ENCODE measurements at regions not wholly inside any gene's neighbourhood (a gene's known extent, or its start where the extent isn't known, plus 50 kb on each side); places are given as distances from the start of the nearest gene placed in this dataset.

- no peak overlapping the region for H2AFZ ChIP-seq (ENCODE audit: low read length)
- H3K9me3 ChIP-seq (ENCODE audit: low read length) = peaks cover 38% of the 10 kb centered on the region
- H3K27ac ChIP-seq (ENCODE audit: extremely low read length, insufficient read depth, low read length) = no peak overlapping the region
- intact Hi-C loops (cut with micrococcal nuclease; ENCODE audit: unreplicated experiment) (no loop called here), in situ Hi-C loops (cut with HindIII; ENCODE audit: extremely low pct_ligation_motif_present, low pct_unique_long_range_greater_than_20kb) (no loop called here)
- no peaks in the 10 kb centered on the region for H3K36me3 ChIP-seq (replicated peaks in 1 of 2; ENCODE audit: control insufficient read depth in 1 of 2, insufficient read depth in 2 of 2, low read length in 2 of 2)
- FAIRE-seq = no peak
- H3K4me3 ChIP-seq (replicated peaks in 1 of 3; ENCODE audit: insufficient read depth in 1 of 3, low read depth in 2 of 3, low read length in 3 of 3) = no peak overlapping the region
- no peak for ATAC-seq
- DNase-seq (ENCODE audit: low spot score) = no peak
- H3K9ac ChIP-seq (ENCODE audit: insufficient read depth, low read depth, low read length) = no peak overlapping the region
- no peaks in the 10 kb centered on the region for H3K79me2 ChIP-seq (ENCODE audit: insufficient read depth, low read length)
- no peaks in the 10 kb centered on the region for H4K20me1 ChIP-seq (ENCODE audit: insufficient read depth, low read length)
- 4% methylated on average over 1 of the region's 1 CpG for WGBS (ENCODE audit: low lambda C conversion rate)
- H3K4me2 ChIP-seq (ENCODE audit: low read depth, low read length) = no peak overlapping the region
- CTCF ChIA-PET (ENCODE audit: low intra/inter-chr PET ratio, low total read pairs) = no interaction called here
- H3K27me3 ChIP-seq (ENCODE audit: control insufficient read depth in 1 of 2, insufficient read depth in 2 of 2, low read length in 2 of 2) = no peaks in the 10 kb centered on the region
- POLR2A ChIA-PET = no interaction called here
- no peaks in the 10 kb centered on the region for H3K4me1 ChIP-seq (ENCODE audit: insufficient read depth, low read length)
- no peak for TF ChIP-seq NR1H2 (CRISPR knock-in tag; IDR thresholded peaks at IDR 0.05; ENCODE audit: borderline replicate concordance, low read depth)
- BruUV-seq (replicated peaks) = no TSS peak
Measured at GRCh38 chr13:58266271-58266670, 634.7 kb downstream of the PCDH17 start.

DNA sequence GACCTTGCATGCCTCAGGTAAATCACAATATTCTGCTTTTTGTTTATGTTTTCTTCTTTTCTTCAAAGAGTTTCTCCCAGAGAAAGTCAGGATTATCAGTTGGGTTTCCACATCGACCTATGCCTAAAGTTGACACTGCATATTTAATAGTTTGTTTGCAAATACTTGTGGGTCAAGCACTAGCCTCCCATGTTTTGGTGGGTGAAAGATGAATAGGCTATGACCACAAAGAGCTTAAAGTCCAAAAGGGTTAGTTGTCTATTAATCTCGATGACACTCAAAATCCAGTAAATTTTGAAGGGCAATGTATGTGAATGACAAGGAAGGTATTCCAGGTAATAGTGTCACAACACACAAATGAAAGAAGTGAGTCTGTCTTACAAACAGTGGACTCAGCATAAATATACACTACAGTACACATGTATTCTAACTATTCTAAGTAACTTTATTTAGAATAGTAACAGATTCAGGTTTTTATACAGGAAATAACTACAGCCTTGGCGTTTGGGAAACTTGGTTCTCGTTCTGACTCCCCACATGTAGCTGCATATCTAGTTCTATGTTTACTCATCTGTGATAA, 667.1 kb downstream of the PCDH17 start:
- H3K9ac ChIP-seq (ENCODE audit: insufficient read depth, low read depth, low read length) = no peak overlapping the region
- no peak overlapping the region for H3K27ac ChIP-seq (ENCODE audit: extremely low read length, insufficient read depth, low read length)
- no peak overlapping the region for H2AFZ ChIP-seq (ENCODE audit: low read length)
- no peaks in the 10 kb centered on the region for H4K20me1 ChIP-seq (ENCODE audit: insufficient read depth, low read length)
- ChIA-PET POLR2A (no interaction called here), CTCF (ENCODE audit: low intra/inter-chr PET ratio, low total read pairs) (no interaction called here)
- peak; percentile 33 for DNase-seq (ENCODE audit: low spot score)
- no peak overlapping the region for H3K4me3 ChIP-seq (replicated peaks in 1 of 3; ENCODE audit: insufficient read depth in 1 of 3, low read depth in 2 of 3, low read length in 3 of 3)
- H3K27me3 ChIP-seq (ENCODE audit: control insufficient read depth in 1 of 2, insufficient read depth in 2 of 2, low read length in 2 of 2) = no peaks in the 10 kb centered on the region
- H3K4me1 ChIP-seq (ENCODE audit: insufficient read depth, low read length) = peaks cover 17% of the 10 kb centered on the region
- FAIRE-seq = no peak
- H3K4me2 ChIP-seq (ENCODE audit: low read depth, low read length) = no peak overlapping the region; the same call in 1 of the 2 replicates
- no peaks in the 10 kb centered on the region for H3K36me3 ChIP-seq (replicated peaks in 1 of 2; ENCODE audit: control insufficient read depth in 1 of 2, insufficient read depth in 2 of 2, low read length in 2 of 2)
- in situ Hi-C loops (cut with HindIII; ENCODE audit: extremely low pct_ligation_motif_present, low pct_unique_long_range_greater_than_20kb) (no loop called here), intact Hi-C loops (cut with micrococcal nuclease; ENCODE audit: unreplicated experiment) (loop anchor here (5.0 kb wide), 1 partner anchor 154 kb away; no protein-coding TSS in a partner anchor)
- H3K9me3 ChIP-seq (ENCODE audit: low read length) = peaks cover 34% of the 10 kb centered on the region; the same call in 1 of the 2 replicates
- no TSS peak for BruUV-seq (replicated peaks)
- H3K79me2 ChIP-seq (ENCODE audit: insufficient read depth, low read length) = no peaks in the 10 kb centered on the region
- WGBS (ENCODE audit: low lambda C conversion rate) = 3% methylated on average over 4 of the region's 4 CpGs
- ATAC-seq = peak; percentile 94
- peak; percentile 67 for TF ChIP-seq HNF4A (CRISPR knock-in tag; IDR thresholded peaks at IDR 0.05)
- TF ChIP-seq, protein P1, sequence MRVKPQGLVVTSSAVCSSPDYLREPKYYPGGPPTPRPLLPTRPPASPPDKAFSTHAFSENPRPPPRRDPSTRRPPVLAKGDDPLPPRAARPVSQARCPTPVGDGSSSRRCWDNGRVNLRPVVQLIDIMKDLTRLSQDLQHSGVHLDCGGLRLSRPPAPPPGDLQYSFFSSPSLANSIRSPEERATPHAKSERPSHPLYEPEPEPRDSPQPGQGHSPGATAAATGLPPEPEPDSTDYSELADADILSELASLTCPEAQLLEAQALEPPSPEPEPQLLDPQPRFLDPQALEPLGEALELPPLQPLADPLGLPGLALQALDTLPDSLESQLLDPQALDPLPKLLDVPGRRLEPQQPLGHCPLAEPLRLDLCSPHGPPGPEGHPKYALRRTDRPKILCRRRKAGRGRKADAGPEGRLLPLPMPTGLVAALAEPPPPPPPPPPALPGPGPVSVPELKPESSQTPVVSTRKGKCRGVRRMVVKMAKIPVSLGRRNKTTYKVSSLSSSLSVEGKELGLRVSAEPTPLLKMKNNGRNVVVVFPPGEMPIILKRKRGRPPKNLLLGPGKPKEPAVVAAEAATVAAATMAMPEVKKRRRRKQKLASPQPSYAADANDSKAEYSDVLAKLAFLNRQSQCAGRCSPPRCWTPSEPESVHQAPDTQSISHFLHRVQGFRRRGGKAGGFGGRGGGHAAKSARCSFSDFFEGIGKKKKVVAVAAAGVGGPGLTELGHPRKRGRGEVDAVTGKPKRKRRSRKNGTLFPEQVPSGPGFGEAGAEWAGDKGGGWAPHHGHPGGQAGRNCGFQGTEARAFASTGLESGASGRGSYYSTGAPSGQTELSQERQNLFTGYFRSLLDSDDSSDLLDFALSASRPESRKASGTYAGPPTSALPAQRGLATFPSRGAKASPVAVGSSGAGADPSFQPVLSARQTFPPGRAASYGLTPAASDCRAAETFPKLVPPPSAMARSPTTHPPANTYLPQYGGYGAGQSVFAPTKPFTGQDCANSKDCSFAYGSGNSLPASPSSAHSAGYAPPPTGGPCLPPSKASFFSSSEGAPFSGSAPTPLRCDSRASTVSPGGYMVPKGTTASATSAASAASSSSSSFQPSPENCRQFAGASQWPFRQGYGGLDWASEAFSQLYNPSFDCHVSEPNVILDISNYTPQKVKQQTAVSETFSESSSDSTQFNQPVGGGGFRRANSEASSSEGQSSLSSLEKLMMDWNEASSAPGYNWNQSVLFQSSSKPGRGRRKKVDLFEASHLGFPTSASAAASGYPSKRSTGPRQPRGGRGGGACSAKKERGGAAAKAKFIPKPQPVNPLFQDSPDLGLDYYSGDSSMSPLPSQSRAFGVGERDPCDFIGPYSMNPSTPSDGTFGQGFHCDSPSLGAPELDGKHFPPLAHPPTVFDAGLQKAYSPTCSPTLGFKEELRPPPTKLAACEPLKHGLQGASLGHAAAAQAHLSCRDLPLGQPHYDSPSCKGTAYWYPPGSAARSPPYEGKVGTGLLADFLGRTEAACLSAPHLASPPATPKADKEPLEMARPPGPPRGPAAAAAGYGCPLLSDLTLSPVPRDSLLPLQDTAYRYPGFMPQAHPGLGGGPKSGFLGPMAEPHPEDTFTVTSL (CRISPR knock-in tag; IDR thresholded peaks at IDR 0.05; ENCODE audit: borderline replicate concordance) = peak; percentile 45; the same call in 1 of the 2 replicates
- no peak for TF ChIP-seq SOX6 (IDR thresholded peaks at IDR 0.05)
- TF ChIP-seq SOX6 (CRISPR knock-in tag; IDR thresholded peaks at IDR 0.05) = peak; percentile 39; the same call in 1 of the 2 replicates
- 0 out of 2 replicates have a peak, but pooled peaks have one; percentile 19 for TF ChIP-seq FOXP4 (CRISPR knock-in tag; IDR thresholded peaks at IDR 0.05)
- no peak for TF ChIP-seq FOXP1 (IDR thresholded peaks at IDR 0.05)
- TF ChIP-seq FOXP1 (CRISPR knock-in tag; IDR thresholded peaks at IDR 0.05) = peak; percentile 69
- no peak for TF ChIP-seq ZNF713 (CRISPR knock-in tag; IDR thresholded peaks at IDR 0.05)
- peak; percentile 74 to 82 for TF ChIP-seq MAFK (conservative IDR thresholded peaks at IDR 0.05 in 1 of 2, IDR thresholded peaks at IDR 0.05 in 1 of 2; ENCODE audit: low read length in 2 of 2)
- peak; percentile 40; the same call in 1 of the 2 replicates for TF ChIP-seq SALL1 (CRISPR knock-in tag; IDR thresholded peaks at IDR 0.05)
- TF ChIP-seq ZMYM4 (CRISPR knock-in tag; IDR thresholded peaks at IDR 0.05) = peak; percentile 39; the same call in 1 of the 2 replicates

Measured in HepG2 (cell line).